GM20000 (cell line): ENCODE measurements at regions not wholly inside any gene's neighbourhood (a gene's known extent, or its start where the extent isn't known, plus 50 kb on each side); places are given as distances from the start of the nearest gene placed in this dataset.

Experiments used
- DNase-seq: peaks from one replicate; pipeline ENCODE4 v3.0.0; 2012; ENCODE audit warnings: low spot score
- TF ChIP-seq, protein P1 (sequence below): IDR thresholded peaks from 2 replicates; pipeline ENCODE4 v1.5.1; 2012; ENCODE audit warnings: mild to moderate bottlenecking, control low read depth; ENCODE audit errors: extremely low read depth, missing control alignments

GRCh38 chr14:98162856-98163805 lies 1108.9 kb downstream of the BCL11B start:
- TF ChIP-seq, protein P1, sequence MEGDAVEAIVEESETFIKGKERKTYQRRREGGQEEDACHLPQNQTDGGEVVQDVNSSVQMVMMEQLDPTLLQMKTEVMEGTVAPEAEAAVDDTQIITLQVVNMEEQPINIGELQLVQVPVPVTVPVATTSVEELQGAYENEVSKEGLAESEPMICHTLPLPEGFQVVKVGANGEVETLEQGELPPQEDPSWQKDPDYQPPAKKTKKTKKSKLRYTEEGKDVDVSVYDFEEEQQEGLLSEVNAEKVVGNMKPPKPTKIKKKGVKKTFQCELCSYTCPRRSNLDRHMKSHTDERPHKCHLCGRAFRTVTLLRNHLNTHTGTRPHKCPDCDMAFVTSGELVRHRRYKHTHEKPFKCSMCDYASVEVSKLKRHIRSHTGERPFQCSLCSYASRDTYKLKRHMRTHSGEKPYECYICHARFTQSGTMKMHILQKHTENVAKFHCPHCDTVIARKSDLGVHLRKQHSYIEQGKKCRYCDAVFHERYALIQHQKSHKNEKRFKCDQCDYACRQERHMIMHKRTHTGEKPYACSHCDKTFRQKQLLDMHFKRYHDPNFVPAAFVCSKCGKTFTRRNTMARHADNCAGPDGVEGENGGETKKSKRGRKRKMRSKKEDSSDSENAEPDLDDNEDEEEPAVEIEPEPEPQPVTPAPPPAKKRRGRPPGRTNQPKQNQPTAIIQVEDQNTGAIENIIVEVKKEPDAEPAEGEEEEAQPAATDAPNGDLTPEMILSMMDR: no peak

DNA sequence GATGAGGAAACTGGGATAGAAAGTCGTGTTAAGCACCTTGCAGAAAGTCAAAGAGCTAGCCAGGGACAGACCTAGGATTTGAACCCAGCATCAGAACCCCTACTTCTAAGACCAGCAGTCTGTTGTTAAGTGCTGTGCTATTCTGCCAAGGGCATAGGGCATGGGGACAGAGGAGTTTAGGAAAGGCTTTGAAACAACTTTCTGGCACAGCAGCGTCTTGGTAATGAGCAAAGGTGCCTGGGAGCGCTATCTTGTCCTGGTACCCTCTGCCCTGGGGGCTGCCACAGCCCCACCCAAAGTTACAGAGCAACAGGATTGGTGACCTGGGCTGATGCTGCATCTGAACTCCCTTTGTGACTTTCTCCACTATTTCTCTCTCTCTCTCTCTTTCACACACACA lies 1108.1 kb downstream of the BCL11B start:
- TF ChIP-seq, protein P1: no peak
- DNase-seq: no peak

More at GRCh38 chr14:98162856-98163805, 1108.9 kb downstream of the BCL11B start:
- DNase-seq: no peak

GRCh38 chr14:98165976-98166375 lies 1106.0 kb downstream of the BCL11B start:
- TF ChIP-seq, protein P1: no peak
- DNase-seq: no peak

GRCh38 chr14:98167275-98167674 lies 1104.7 kb downstream of the BCL11B start:
- DNase-seq: no peak
- TF ChIP-seq, protein P1: no peak

- TF ChIP-seq, protein P1: no peak
Measured at GRCh38 chr14:98167705-98168104, 1104.3 kb downstream of the BCL11B start.

GRCh38 chr14:98168211-98168985 lies 1103.6 kb downstream of the BCL11B start:
- TF ChIP-seq, protein P1: no peak
- DNase-seq: no peak

More at GRCh38 chr14:98167705-98168104, 1104.3 kb downstream of the BCL11B start:
- no peak for DNase-seq

DNA sequence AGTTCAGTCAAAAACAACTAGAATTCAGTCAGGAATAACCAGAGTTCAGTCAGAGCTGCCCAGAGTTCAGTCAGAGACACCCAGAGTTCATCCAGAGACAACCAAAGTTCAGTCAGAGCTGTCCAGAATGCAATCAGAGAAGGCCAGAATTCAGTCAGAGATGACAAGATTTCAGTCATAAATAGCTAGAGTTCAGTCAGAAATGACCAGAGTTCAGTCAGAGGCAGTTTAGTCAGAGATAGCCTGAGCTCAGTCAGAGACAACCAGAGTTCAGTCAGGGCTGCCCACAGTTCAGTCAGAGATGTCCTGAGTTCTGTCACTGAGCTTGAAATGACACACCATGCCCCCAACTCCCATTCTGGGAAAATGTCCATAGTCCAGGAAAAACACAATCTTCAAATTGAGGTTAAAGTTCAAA lies 1102.8 kb downstream of the BCL11B start:
- TF ChIP-seq, protein P1: no peak
- DNase-seq: no peak
